ENCODE measurements at regions not wholly inside any gene's neighbourhood (a gene's known extent, or its start where the extent isn't known, plus 50 kb on each side); places are given as distances from the start of the nearest gene placed in this dataset.

GRCh38 chr6:78583079-78583478, 284.3 kb upstream of the IRAK1BP1 start:
- no peak for TF ChIP-seq FOXM1 (IDR thresholded peaks at IDR 0.05; ENCODE audit: borderline replicate concordance, low read depth)
- TF ChIP-seq TAF1 (IDR thresholded peaks at IDR 0.05; ENCODE audit: low read depth): no peak
- no peak for TF ChIP-seq EP300 (IDR thresholded peaks at IDR 0.05; ENCODE audit: borderline replicate concordance)
- TF ChIP-seq REST (IDR thresholded peaks at IDR 0.05; ENCODE audit: low read depth): no peak
- TF ChIP-seq TEAD4 (IDR thresholded peaks at IDR 0.05): no peak
- no peak for TF ChIP-seq EGR1 (IDR thresholded peaks at IDR 0.05)
- no peak for TF ChIP-seq ZBTB7A (IDR thresholded peaks at IDR 0.05; ENCODE audit: low read depth)
- no peak for TF ChIP-seq RAD21 (IDR thresholded peaks at IDR 0.05; ENCODE audit: low read depth)
- TF ChIP-seq NFIC (IDR thresholded peaks at IDR 0.05): no peak
- no peak for TF ChIP-seq TCF12 (IDR thresholded peaks at IDR 0.05; ENCODE audit: low read depth)
- no peak for TF ChIP-seq MAX (IDR thresholded peaks at IDR 0.05)
- no peak for TF ChIP-seq CREB1 (IDR thresholded peaks at IDR 0.05; ENCODE audit: low read depth)

GRCh38 chr6:78589436-78589835, 277.9 kb upstream of the IRAK1BP1 start:
- TF ChIP-seq TAF1 (IDR thresholded peaks at IDR 0.05; ENCODE audit: low read depth): no peak
- no peak for TF ChIP-seq CEBPB (IDR thresholded peaks at IDR 0.05)
- no peak for TF ChIP-seq CREB1 (IDR thresholded peaks at IDR 0.05; ENCODE audit: low read depth)
- no peak for TF ChIP-seq EP300 (IDR thresholded peaks at IDR 0.05; ENCODE audit: borderline replicate concordance)
- no peak for TF ChIP-seq NFIC (IDR thresholded peaks at IDR 0.05)
- TF ChIP-seq REST (IDR thresholded peaks at IDR 0.05; ENCODE audit: low read depth): no peak
- TF ChIP-seq RAD21 (IDR thresholded peaks at IDR 0.05; ENCODE audit: low read depth): no peak
- TF ChIP-seq EGR1 (IDR thresholded peaks at IDR 0.05): no peak
- no peak for TF ChIP-seq FOXM1 (IDR thresholded peaks at IDR 0.05; ENCODE audit: borderline replicate concordance, low read depth)
- no peak for TF ChIP-seq USF1 (IDR thresholded peaks at IDR 0.05)
- TF ChIP-seq TEAD4 (IDR thresholded peaks at IDR 0.05): no peak
- TF ChIP-seq YY1 (IDR thresholded peaks at IDR 0.05; ENCODE audit: low read depth): no peak
- TF ChIP-seq TCF12 (IDR thresholded peaks at IDR 0.05; ENCODE audit: low read depth): no peak

GRCh38 chr6:78593898-78594667, 273.3 kb upstream of the IRAK1BP1 start:
- no peak for TF ChIP-seq TCF12 (IDR thresholded peaks at IDR 0.05; ENCODE audit: low read depth)
- TF ChIP-seq EP300 (IDR thresholded peaks at IDR 0.05; ENCODE audit: borderline replicate concordance): no peak
- TF ChIP-seq TAF1 (IDR thresholded peaks at IDR 0.05; ENCODE audit: low read depth): no peak
- TF ChIP-seq REST (IDR thresholded peaks at IDR 0.05; ENCODE audit: low read depth): no peak
- TF ChIP-seq USF1 (IDR thresholded peaks at IDR 0.05): no peak
- TF ChIP-seq RAD21 (IDR thresholded peaks at IDR 0.05; ENCODE audit: low read depth): no peak
- TF ChIP-seq NFIC (IDR thresholded peaks at IDR 0.05): no peak
- no peak for TF ChIP-seq MAX (IDR thresholded peaks at IDR 0.05)
- no peak for TF ChIP-seq CREB1 (IDR thresholded peaks at IDR 0.05; ENCODE audit: low read depth)
- no peak for TF ChIP-seq FOXM1 (IDR thresholded peaks at IDR 0.05; ENCODE audit: borderline replicate concordance, low read depth)
- TF ChIP-seq ZBTB7A (IDR thresholded peaks at IDR 0.05; ENCODE audit: low read depth): no peak
- TF ChIP-seq CEBPB (IDR thresholded peaks at IDR 0.05): no peak
- TF ChIP-seq YY1 (IDR thresholded peaks at IDR 0.05; ENCODE audit: low read depth): no peak
- TF ChIP-seq TEAD4 (IDR thresholded peaks at IDR 0.05): no peak
- TF ChIP-seq EGR1 (IDR thresholded peaks at IDR 0.05): no peak

- TF ChIP-seq YY1 (IDR thresholded peaks at IDR 0.05; ENCODE audit: low read depth): no peak
- TF ChIP-seq ZBTB7A (IDR thresholded peaks at IDR 0.05; ENCODE audit: low read depth): no peak
- TF ChIP-seq CEBPB (IDR thresholded peaks at IDR 0.05): no peak
- no peak for TF ChIP-seq TEAD4 (IDR thresholded peaks at IDR 0.05)
- TF ChIP-seq NFIC (IDR thresholded peaks at IDR 0.05): no peak
- no peak for TF ChIP-seq USF1 (IDR thresholded peaks at IDR 0.05)
These were observed 272.7 kb upstream of the IRAK1BP1 start for GRCh38 chr6:78594668-78595066.

Measured in Ishikawa (cell line).